B cell (primary cell): ENCODE measurements at regions not wholly inside any gene's neighbourhood (a gene's known extent, or its start where the extent isn't known, plus 50 kb on each side); places are given as distances from the start of the nearest gene placed in this dataset.

Experiments
- ATAC-seq: fragments of 200-7000 bp; cut with Tn5 transposase; one replicate; pipeline ENCODE4 v1.10.0; 2021; ENCODE audit warnings: low read depth, mild to moderate bottlenecking, moderate number of reproducible peaks, moderate library complexity
- CTCF ChIA-PET: fragments of 350-600 bp; sonication (Branson Sonifier 250); formaldehyde crosslinking; loops from one replicate; lab custom pipeline; 2021; ENCODE audit warnings: antibody characterized with exemption, inconsistent platforms; lab: Charles Lee
- POLR2A ChIA-PET: fragments of 350-600 bp; sonication (Branson Sonifier 250); formaldehyde crosslinking; loops from one replicate; lab custom pipeline; 2021; ENCODE audit warnings: antibody characterized with exemption; lab: Charles Lee
- DNase-seq: peaks from one replicate; pipeline ENCODE4 v3.0.0; 2013
- H2AFZ ChIP-seq: 2 replicates; pipeline ENCODE4 v1.6.1; 2012; ENCODE audit warnings: mild to moderate bottlenecking, low read depth, low read length; ENCODE audit not compliant: insufficient read depth, poor library complexity, severe bottlenecking
- H3K27ac ChIP-seq, 2 donors: 1 replicate in 1 of 2; 2 replicates in 1 of 2; pipeline ENCODE4 v1.5.1; 2012 to 2013; ENCODE audit warnings: low read length in 2 of 2, mild to moderate bottlenecking in 2 of 2, moderate library complexity in 1 of 2
- H3K27me3 ChIP-seq, 4 experiments: fragments of 200-600 bp in 1 of 4; sonication (generic) in 1 of 4; replicated peaks in 1 of 4; 1 replicate in 2 of 4; 2 replicates in 2 of 4; pipeline versions ENCODE4 v1.6.1 to v1.7.0; 2013 to 2016; ENCODE audit warnings: low read length in 3 of 4, mild to moderate bottlenecking in 2 of 4, mixed read lengths in 1 of 4, moderate library complexity in 1 of 4; ENCODE audit not compliant: insufficient read depth in 4 of 4, control insufficient read depth in 3 of 4; ENCODE audit errors: control extremely low read depth in 1 of 4
- H3K36me3 ChIP-seq, 2 experiments: replicated peaks in 1 of 2; 1 replicate in 1 of 2; 2 replicates in 1 of 2; pipeline versions ENCODE4 v1.6.1 to v1.7.1; 2013; ENCODE audit warnings: low read length in 1 of 2; ENCODE audit not compliant: insufficient read depth in 2 of 2, control insufficient read depth in 1 of 2; ENCODE audit errors: control extremely low read depth in 1 of 2, extremely low read depth in 1 of 2
- H3K4me1 ChIP-seq, 2 donors: fragments of 200-600 bp in 1 of 2; sonication (generic) in 1 of 2; 1 replicate in 1 of 2; 2 replicates in 1 of 2; pipeline versions ENCODE4 v1.5.1 to v1.6.1; 2013 to 2017; ENCODE audit warnings: low read length in 2 of 2; ENCODE audit not compliant: control insufficient read depth in 2 of 2, insufficient read depth in 2 of 2
- H3K4me2 ChIP-seq: replicated peaks from 2 replicates; pipeline ENCODE3; 2012; ENCODE audit warnings: mild to moderate bottlenecking, low read depth, low read length; ENCODE audit not compliant: poor library complexity, severe bottlenecking
- H3K4me3 ChIP-seq, 5 experiments: fragments of 200-600 bp in 1 of 5; sonication (generic) in 1 of 5; 1 replicate in 3 of 5; 2 replicates in 2 of 5; pipeline versions ENCODE4 v1.5.1 to v1.7.0; 2011 to 2016; ENCODE audit warnings: low read length in 4 of 5, mild to moderate bottlenecking in 4 of 5, low read depth in 2 of 5, control low read depth in 1 of 5, moderate library complexity in 1 of 5; ENCODE audit not compliant: insufficient read depth in 1 of 5; ENCODE audit errors: control extremely low read depth in 1 of 5, extremely low read depth in 1 of 5
- H3K79me2 ChIP-seq: fragments of 200-600 bp; sonication (generic); one replicate; pipeline ENCODE4 v1.6.0; 2016; ENCODE audit warnings: low read length; ENCODE audit not compliant: control insufficient read depth, insufficient read depth
- H3K9ac ChIP-seq: fragments of 200-600 bp; sonication (generic); 2 replicates; pipeline ENCODE4 v1.6.1; 2017; ENCODE audit warnings: mild to moderate bottlenecking, low read length, moderate library complexity
- H3K9me3 ChIP-seq, 3 donors: one replicate each; pipeline versions ENCODE4 v1.6.1 to v1.7.1; 2013; ENCODE audit warnings: low read length in 2 of 3; ENCODE audit not compliant: control insufficient read depth in 2 of 3, insufficient read depth in 1 of 3; ENCODE audit errors: control extremely low read depth in 1 of 3
- H4K20me1 ChIP-seq: 2 replicates; pipeline ENCODE4 v1.6.0; 2012; ENCODE audit warnings: mild to moderate bottlenecking, low read length; ENCODE audit not compliant: insufficient read depth, control insufficient read depth, poor library complexity, severe bottlenecking
- H3K27ac Mint-ChIP-seq: one replicate; pipeline ENCODE4 v1.8.0; 2021; ENCODE audit warnings: mixed read lengths
- H3K27me3 Mint-ChIP-seq: one replicate; pipeline ENCODE4 v1.8.0; 2021; ENCODE audit warnings: mixed read lengths
- H3K4me1 Mint-ChIP-seq: one replicate; pipeline ENCODE4 v1.8.0; 2021; ENCODE audit warnings: mixed read lengths
- H3K4me3 Mint-ChIP-seq: one replicate; pipeline ENCODE4 v1.8.0; 2021; ENCODE audit warnings: mixed read lengths
- H3K9me3 Mint-ChIP-seq: one replicate; pipeline ENCODE4 v1.8.0; 2022; ENCODE audit warnings: mixed read lengths; ENCODE audit not compliant: insufficient read depth
- EZH2 ChIP-seq: IDR thresholded peaks from 2 replicates; pipeline ENCODE4 v1.6.1; 2012; ENCODE audit warnings: borderline replicate concordance, low read depth, mild to moderate bottlenecking, moderate library complexity, low read length; ENCODE audit not compliant: insufficient read depth, poor library complexity, severe bottlenecking
- WGBS: methylation state at CpG from one replicate; pipeline ENCODE4 v1.1.5; 2013; ENCODE audit warnings: missing lambda C conversion rate; ENCODE audit not compliant: insufficient coverage; 5-methylcytosine and 5-hydroxymethylcytosine counted together
- intact Hi-C: fragments of 100-400 bp; cut with micrococcal nuclease; formaldehyde crosslinking; loops from one replicate; pipeline ENCODE4 v1.10.0; 2022
- TF ChIP-seq, protein P1 (sequence below): fragments of 200-600 bp; IDR thresholded peaks from one replicate; pipeline ENCODE4 v1.8.0; 2022; ENCODE audit warnings: antibody characterized with exemption, mild to moderate bottlenecking

DNA sequence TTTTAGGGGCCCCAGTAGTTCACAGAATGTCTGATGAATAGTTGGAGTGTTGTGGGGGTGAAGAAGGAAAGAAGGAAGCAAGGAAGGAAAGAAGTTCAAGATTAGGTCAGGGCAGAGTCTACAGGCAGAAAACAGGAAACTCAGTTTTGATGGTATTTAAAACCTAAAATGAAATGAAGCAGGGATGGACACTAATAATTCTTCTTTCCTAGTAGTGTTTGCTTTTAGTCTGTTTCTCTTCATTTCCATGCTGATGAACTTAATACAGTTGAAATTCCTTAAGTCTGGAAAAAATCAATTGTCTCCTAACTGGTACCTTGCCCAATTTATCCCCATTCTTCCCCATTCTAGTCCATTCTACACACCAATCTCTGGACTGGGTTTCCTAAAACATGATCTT is 59.0 kb upstream of the GSAP start:
- Histone ChIP-seq H3K36me3 (no peaks in the 10 kb centered on the region), H4K20me1 (no peaks in the 10 kb centered on the region), H3K27me3 (no peaks in the 10 kb centered on the region), H3K4me1 (no peaks in the 10 kb centered on the region), H3K9me3 (no peaks in the 10 kb centered on the region), H3K9ac (no peak overlapping the region), H3K4me2 (no peak overlapping the region), H3K27ac (no peak overlapping the region), H3K4me3 (no peak overlapping the region), H2AFZ (no peak overlapping the region), H3K79me2 (no peaks in the 10 kb centered on the region)
- Mint-ChIP-seq H3K4me3 (no peak overlapping the region), H3K4me1 (peaks cover 5% of the 10 kb centered on the region), H3K9me3 (peaks cover 2% of the 10 kb centered on the region), H3K27ac (no peak overlapping the region), H3K27me3 (no peaks in the 10 kb centered on the region)
- no peak for DNase-seq
- ChIA-PET CTCF (no interaction called here), POLR2A (no interaction called here)
- no peak for ATAC-seq
- intact Hi-C loops = no loop called here
- no peak for TF ChIP-seq EZH2
- TF ChIP-seq, protein P1, sequence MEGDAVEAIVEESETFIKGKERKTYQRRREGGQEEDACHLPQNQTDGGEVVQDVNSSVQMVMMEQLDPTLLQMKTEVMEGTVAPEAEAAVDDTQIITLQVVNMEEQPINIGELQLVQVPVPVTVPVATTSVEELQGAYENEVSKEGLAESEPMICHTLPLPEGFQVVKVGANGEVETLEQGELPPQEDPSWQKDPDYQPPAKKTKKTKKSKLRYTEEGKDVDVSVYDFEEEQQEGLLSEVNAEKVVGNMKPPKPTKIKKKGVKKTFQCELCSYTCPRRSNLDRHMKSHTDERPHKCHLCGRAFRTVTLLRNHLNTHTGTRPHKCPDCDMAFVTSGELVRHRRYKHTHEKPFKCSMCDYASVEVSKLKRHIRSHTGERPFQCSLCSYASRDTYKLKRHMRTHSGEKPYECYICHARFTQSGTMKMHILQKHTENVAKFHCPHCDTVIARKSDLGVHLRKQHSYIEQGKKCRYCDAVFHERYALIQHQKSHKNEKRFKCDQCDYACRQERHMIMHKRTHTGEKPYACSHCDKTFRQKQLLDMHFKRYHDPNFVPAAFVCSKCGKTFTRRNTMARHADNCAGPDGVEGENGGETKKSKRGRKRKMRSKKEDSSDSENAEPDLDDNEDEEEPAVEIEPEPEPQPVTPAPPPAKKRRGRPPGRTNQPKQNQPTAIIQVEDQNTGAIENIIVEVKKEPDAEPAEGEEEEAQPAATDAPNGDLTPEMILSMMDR = no peak

DNA sequence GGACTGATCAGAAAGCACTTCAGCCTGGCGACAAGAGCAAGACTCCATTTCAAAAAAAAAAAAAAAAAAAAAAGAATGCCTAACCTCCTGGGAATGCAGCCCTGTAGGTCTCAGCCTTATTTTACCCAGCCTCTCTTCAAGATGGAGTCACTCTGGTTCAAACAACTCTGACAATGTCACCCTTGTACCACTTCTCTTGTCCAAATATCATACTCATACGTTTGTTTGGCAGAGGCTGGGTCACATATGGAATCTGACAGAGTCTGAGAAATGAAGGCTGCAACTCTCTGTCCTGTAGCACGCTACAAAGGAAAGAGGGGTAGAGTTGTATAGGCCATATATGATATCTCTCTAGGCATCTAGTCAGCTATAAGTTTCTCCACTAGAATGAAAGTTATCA is 58.6 kb upstream of the GSAP start:
- Histone ChIP-seq H2AFZ (no peak overlapping the region), H3K9me3 (no peaks in the 10 kb centered on the region), H3K4me1 (no peaks in the 10 kb centered on the region), H3K79me2 (no peaks in the 10 kb centered on the region), H3K9ac (no peak overlapping the region), H3K27me3 (no peaks in the 10 kb centered on the region), H4K20me1 (no peaks in the 10 kb centered on the region), H3K36me3 (no peaks in the 10 kb centered on the region), H3K27ac (no peak overlapping the region), H3K4me3 (no peak overlapping the region), H3K4me2 (no peak overlapping the region)
- Mint-ChIP-seq H3K4me1 (peaks cover 5% of the 10 kb centered on the region), H3K4me3 (no peak overlapping the region), H3K9me3 (peaks cover 2% of the 10 kb centered on the region), H3K27me3 (no peaks in the 10 kb centered on the region), H3K27ac (no peak overlapping the region)
- intact Hi-C loops = no loop called here
- POLR2A ChIA-PET = no interaction called here
- CTCF ChIA-PET = interaction anchor here (1.1 kb wide), 1 partner anchor 285 kb away, joined by 4 read pairs; no protein-coding TSS in a partner anchor
- no peak for TF ChIP-seq EZH2
- TF ChIP-seq, protein P1 = no peak
- DNase-seq (no peak), ATAC-seq (no peak)
- WGBS = 100% methylated on average over 2 of the region's 3 CpGs
